HEK293 (cell line): ENCODE measurements at regions not wholly inside any gene's neighbourhood (a gene's known extent, or its start where the extent isn't known, plus 50 kb on each side); places are given as distances from the start of the nearest gene placed in this dataset.

Experiments used
- CTCF ChIA-PET: fragments of 350-600 bp; formaldehyde crosslinking; extraction: SDS; loops from one replicate; lab custom pipeline; 2021; ENCODE audit warnings: antibody characterized with exemption; lab: Yijun Ruan, JAX
- POLR2A ChIA-PET: fragments of 300-600 bp; formaldehyde crosslinking; extraction: SDS; loops from one replicate; lab custom pipeline; 2020; ENCODE audit warnings: antibody characterized with exemption, inconsistent platforms; lab: Yijun Ruan, JAX
- H3K27ac ChIP-seq: fragments of 200-500 bp; sonication (Bioruptor generic); 2 replicates; pipeline ENCODE4 v1.5.1; 2014; ENCODE audit warnings: low read depth, low read length, control low read depth, inconsistent platforms; ENCODE audit errors: extremely low read depth
- H3K36me3 ChIP-seq, 2 experiments: fragments of 200-500 bp in 1 of 2; sonication (Bioruptor generic) in 1 of 2; 1 replicate in 1 of 2; 2 replicates in 1 of 2; pipeline ENCODE4 v1.5.1; 2014 to 2017; ENCODE audit warnings: inconsistent platforms in 2 of 2, low read length in 2 of 2; ENCODE audit not compliant: control insufficient read depth in 2 of 2, insufficient read depth in 1 of 2
- H3K4me1 ChIP-seq: fragments of 200-500 bp; sonication (Bioruptor generic); 2 replicates; pipeline ENCODE4 v1.5.1; 2014; ENCODE audit warnings: mild to moderate bottlenecking, low read length, inconsistent platforms; ENCODE audit not compliant: control insufficient read depth, insufficient read depth
- H3K4me3 ChIP-seq: 2 replicates; pipeline ENCODE4 v1.5.1; 2011; ENCODE audit warnings: low read depth, mild to moderate bottlenecking, control low read depth, low read length, moderate library complexity
- H3K9me3 ChIP-seq: fragments of 200-500 bp; sonication (Bioruptor generic); 2 replicates; pipeline ENCODE4 v1.5.1; 2014; ENCODE audit warnings: low read depth, low read length, inconsistent platforms; ENCODE audit not compliant: control insufficient read depth, insufficient read depth
- BCL11B ChIP-seq: fragments of 450-650 bp; formaldehyde crosslinking; IDR thresholded peaks from 2 replicates; pipeline ENCODE4 v1.5.1; 2016; ENCODE audit warnings: low read depth, missing biosample characterization, missing genetic modification characterization
- GLI2 ChIP-seq: fragments of 450-650 bp; formaldehyde crosslinking; IDR thresholded peaks from 2 replicates; pipeline ENCODE4; 2017; ENCODE audit warnings: missing biosample characterization, missing genetic modification characterization, low read depth, borderline replicate concordance
- GLIS1 ChIP-seq: fragments of 450-650 bp; formaldehyde crosslinking; IDR thresholded peaks from 2 replicates; pipeline ENCODE4 v1.5.1; 2016; ENCODE audit warnings: missing biosample characterization, missing genetic modification characterization
- KLF16 ChIP-seq: fragments of 450-650 bp; formaldehyde crosslinking; IDR thresholded peaks from 2 replicates; pipeline ENCODE4 v1.5.1; 2017; ENCODE audit warnings: missing biosample characterization, missing genetic modification characterization
- PRDM1 ChIP-seq: fragments of 450-650 bp; formaldehyde crosslinking; IDR thresholded peaks from 2 replicates; pipeline ENCODE4; 2016; ENCODE audit warnings: missing biosample characterization, missing genetic modification characterization
- WT1 ChIP-seq: fragments of 450-650 bp; formaldehyde crosslinking; IDR thresholded peaks from 2 replicates; pipeline ENCODE4 v1.5.1; 2016; ENCODE audit warnings: missing biosample characterization, missing genetic modification characterization
- ZBTB21 ChIP-seq: fragments of 450-650 bp; formaldehyde crosslinking; IDR thresholded peaks from 2 replicates; pipeline ENCODE4 v1.5.1; 2017; ENCODE audit warnings: missing biosample characterization, missing genetic modification characterization
- ZNF133 ChIP-seq: fragments of 450-650 bp; formaldehyde crosslinking; IDR thresholded peaks from 2 replicates; pipeline ENCODE4 v1.5.1; 2016; ENCODE audit warnings: missing biosample characterization, missing genetic modification characterization
- ZNF221 ChIP-seq: fragments of 450-650 bp; formaldehyde crosslinking; IDR thresholded peaks from 2 replicates; pipeline ENCODE4 v1.5.1; 2017; ENCODE audit warnings: missing biosample characterization, missing genetic modification characterization, borderline replicate concordance
- ZNF292 ChIP-seq: fragments of 450-650 bp; formaldehyde crosslinking; IDR thresholded peaks from 2 replicates; pipeline ENCODE4 v1.5.1; 2016; ENCODE audit warnings: low read depth, missing biosample characterization, missing genetic modification characterization, borderline replicate concordance
- ZNF302 ChIP-seq: fragments of 450-650 bp; formaldehyde crosslinking; IDR thresholded peaks from 2 replicates; pipeline ENCODE4 v1.5.1; 2016; ENCODE audit warnings: missing biosample characterization, missing genetic modification characterization, low read depth
- ZNF335 ChIP-seq: fragments of 450-650 bp; formaldehyde crosslinking; conservative IDR thresholded peaks from 2 replicates; pipeline ENCODE4 v1.5.1; 2016; ENCODE audit warnings: missing biosample characterization, missing genetic modification characterization
- ZNF350 ChIP-seq: fragments of 450-650 bp; formaldehyde crosslinking; IDR thresholded peaks from 2 replicates; pipeline ENCODE4 v1.5.0; 2017; ENCODE audit warnings: missing biosample characterization, mild to moderate bottlenecking, missing genetic modification characterization
- ZNF433 ChIP-seq: fragments of 450-650 bp; formaldehyde crosslinking; IDR thresholded peaks from 2 replicates; pipeline ENCODE4 v1.5.1; 2016; ENCODE audit warnings: missing biosample characterization, missing genetic modification characterization, low read depth
- ZNF76 ChIP-seq: fragments of 450-650 bp; formaldehyde crosslinking; IDR thresholded peaks from 2 replicates; pipeline ENCODE4; 2016; ENCODE audit warnings: low read depth, missing biosample characterization, missing genetic modification characterization, borderline replicate concordance
- ZNF792 ChIP-seq: fragments of 450-650 bp; formaldehyde crosslinking; IDR thresholded peaks from 2 replicates; pipeline ENCODE4 v1.5.1; 2016; ENCODE audit warnings: missing biosample characterization, missing genetic modification characterization
- TF ChIP-seq, protein P1 (sequence below): fragments of 450-650 bp; formaldehyde crosslinking; IDR thresholded peaks from 2 replicates; pipeline ENCODE4 v1.5.1; 2016; ENCODE audit warnings: missing biosample characterization, missing genetic modification characterization
- TF ChIP-seq, protein P2 (sequence below): fragments of 450-650 bp; formaldehyde crosslinking; IDR thresholded peaks from 2 replicates; pipeline ENCODE4 v1.5.1; 2016; ENCODE audit warnings: missing biosample characterization, missing genetic modification characterization
- TF ChIP-seq, protein P3 (sequence below): fragments of 450-650 bp; formaldehyde crosslinking; IDR thresholded peaks from 2 replicates; pipeline ENCODE4 v1.5.1; 2016; ENCODE audit warnings: missing biosample characterization, missing genetic modification characterization
- TF ChIP-seq, protein P4 (sequence below): fragments of 450-650 bp; formaldehyde crosslinking; optimal IDR thresholded peaks from 2 replicates; pipeline ENCODE3; 2016; ENCODE audit warnings: missing biosample characterization, mild to moderate bottlenecking, missing genetic modification characterization
- TF ChIP-seq, protein P5 (sequence below): fragments of 450-650 bp; formaldehyde crosslinking; IDR thresholded peaks from 2 replicates; pipeline ENCODE4 v1.5.1; 2016; ENCODE audit warnings: missing biosample characterization, missing genetic modification characterization
- TF ChIP-seq, protein P6 (sequence below): fragments of 450-650 bp; formaldehyde crosslinking; IDR thresholded peaks from 2 replicates; pipeline ENCODE4 v1.5.1; 2016; ENCODE audit warnings: missing biosample characterization, missing genetic modification characterization

DNA sequence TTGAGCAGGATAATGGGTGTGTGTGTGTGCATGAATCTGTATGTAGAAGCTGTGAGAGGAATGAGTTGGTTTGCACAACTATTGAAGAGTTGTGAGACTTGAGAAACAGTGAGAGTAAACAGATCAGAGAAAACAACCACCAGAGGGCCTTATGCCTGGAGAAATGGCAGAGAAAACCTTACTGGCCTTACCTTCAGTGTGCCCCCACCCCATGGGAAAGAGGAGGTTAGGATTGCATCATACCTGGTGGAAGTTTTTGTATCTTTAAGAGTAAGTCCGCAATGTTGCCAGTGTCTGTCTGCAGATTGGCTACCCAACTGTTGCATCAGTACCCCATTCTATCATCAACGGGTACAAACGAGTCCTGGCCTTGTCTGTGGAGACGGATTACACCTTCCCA lies 1909.4 kb upstream of the WWC1 start (continued):
- TF ChIP-seq, protein P1, sequence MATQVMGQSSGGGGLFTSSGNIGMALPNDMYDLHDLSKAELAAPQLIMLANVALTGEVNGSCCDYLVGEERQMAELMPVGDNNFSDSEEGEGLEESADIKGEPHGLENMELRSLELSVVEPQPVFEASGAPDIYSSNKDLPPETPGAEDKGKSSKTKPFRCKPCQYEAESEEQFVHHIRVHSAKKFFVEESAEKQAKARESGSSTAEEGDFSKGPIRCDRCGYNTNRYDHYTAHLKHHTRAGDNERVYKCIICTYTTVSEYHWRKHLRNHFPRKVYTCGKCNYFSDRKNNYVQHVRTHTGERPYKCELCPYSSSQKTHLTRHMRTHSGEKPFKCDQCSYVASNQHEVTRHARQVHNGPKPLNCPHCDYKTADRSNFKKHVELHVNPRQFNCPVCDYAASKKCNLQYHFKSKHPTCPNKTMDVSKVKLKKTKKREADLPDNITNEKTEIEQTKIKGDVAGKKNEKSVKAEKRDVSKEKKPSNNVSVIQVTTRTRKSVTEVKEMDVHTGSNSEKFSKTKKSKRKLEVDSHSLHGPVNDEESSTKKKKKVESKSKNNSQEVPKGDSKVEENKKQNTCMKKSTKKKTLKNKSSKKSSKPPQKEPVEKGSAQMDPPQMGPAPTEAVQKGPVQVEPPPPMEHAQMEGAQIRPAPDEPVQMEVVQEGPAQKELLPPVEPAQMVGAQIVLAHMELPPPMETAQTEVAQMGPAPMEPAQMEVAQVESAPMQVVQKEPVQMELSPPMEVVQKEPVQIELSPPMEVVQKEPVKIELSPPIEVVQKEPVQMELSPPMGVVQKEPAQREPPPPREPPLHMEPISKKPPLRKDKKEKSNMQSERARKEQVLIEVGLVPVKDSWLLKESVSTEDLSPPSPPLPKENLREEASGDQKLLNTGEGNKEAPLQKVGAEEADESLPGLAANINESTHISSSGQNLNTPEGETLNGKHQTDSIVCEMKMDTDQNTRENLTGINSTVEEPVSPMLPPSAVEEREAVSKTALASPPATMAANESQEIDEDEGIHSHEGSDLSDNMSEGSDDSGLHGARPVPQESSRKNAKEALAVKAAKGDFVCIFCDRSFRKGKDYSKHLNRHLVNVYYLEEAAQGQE (tag by site-specific recombination): no peak
- TF ChIP-seq, protein P2, sequence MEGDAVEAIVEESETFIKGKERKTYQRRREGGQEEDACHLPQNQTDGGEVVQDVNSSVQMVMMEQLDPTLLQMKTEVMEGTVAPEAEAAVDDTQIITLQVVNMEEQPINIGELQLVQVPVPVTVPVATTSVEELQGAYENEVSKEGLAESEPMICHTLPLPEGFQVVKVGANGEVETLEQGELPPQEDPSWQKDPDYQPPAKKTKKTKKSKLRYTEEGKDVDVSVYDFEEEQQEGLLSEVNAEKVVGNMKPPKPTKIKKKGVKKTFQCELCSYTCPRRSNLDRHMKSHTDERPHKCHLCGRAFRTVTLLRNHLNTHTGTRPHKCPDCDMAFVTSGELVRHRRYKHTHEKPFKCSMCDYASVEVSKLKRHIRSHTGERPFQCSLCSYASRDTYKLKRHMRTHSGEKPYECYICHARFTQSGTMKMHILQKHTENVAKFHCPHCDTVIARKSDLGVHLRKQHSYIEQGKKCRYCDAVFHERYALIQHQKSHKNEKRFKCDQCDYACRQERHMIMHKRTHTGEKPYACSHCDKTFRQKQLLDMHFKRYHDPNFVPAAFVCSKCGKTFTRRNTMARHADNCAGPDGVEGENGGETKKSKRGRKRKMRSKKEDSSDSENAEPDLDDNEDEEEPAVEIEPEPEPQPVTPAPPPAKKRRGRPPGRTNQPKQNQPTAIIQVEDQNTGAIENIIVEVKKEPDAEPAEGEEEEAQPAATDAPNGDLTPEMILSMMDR (tag by site-specific recombination): no peak
- TF ChIP-seq GLI2 (tag by site-specific recombination): no peak
- TF ChIP-seq ZNF76 (tag by site-specific recombination): no peak
- no peak for TF ChIP-seq WT1 (tag by site-specific recombination)
- no peak for TF ChIP-seq KLF16 (tag by site-specific recombination)
- TF ChIP-seq, protein P3, sequence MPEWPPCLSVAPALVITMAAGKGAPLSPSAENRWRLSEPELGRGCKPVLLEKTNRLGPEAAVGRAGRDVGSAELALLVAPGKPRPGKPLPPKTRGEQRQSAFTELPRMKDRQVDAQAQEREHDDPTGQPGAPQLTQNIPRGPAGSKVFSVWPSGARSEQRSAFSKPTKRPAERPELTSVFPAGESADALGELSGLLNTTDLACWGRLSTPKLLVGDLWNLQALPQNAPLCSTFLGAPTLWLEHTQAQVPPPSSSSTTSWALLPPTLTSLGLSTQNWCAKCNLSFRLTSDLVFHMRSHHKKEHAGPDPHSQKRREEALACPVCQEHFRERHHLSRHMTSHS: no peak
- TF ChIP-seq ZNF792 (tag by site-specific recombination): no peak
- no peak for TF ChIP-seq ZBTB21 (tag by site-specific recombination)
- TF ChIP-seq, protein P4, sequence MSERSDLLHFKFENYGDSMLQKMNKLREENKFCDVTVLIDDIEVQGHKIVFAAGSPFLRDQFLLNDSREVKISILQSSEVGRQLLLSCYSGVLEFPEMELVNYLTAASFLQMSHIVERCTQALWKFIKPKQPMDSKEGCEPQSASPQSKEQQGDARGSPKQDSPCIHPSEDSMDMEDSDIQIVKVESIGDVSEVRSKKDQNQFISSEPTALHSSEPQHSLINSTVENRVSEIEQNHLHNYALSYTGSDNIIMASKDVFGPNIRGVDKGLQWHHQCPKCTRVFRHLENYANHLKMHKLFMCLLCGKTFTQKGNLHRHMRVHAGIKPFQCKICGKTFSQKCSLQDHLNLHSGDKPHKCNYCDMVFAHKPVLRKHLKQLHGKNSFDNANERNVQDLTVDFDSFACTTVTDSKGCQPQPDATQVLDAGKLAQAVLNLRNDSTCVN (tag by site-specific recombination): no peak
- TF ChIP-seq, all 188 proteins: peak for 0

DNA sequence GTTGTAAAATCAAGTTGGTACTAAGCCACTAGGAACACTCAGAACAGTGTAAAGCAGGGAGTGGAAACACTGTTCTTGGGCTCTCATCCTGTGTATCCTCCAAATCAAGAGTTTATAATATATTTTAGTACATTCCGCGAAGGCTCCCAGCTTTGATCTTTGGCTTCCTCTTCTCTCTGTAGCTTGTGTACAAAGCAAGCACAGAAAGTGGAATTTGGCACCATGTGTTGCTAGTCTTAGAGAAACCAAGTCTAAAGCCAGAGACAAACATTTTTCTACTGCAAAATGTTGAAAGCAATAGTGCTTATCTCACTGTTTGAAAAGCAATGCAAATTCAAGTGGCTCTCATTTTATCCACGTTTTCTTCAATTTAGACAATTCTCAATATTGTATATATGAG lies 1893.3 kb upstream of the WWC1 start:
- ChIA-PET CTCF (no interaction called here), POLR2A (no interaction called here)
- TF ChIP-seq, protein P5, sequence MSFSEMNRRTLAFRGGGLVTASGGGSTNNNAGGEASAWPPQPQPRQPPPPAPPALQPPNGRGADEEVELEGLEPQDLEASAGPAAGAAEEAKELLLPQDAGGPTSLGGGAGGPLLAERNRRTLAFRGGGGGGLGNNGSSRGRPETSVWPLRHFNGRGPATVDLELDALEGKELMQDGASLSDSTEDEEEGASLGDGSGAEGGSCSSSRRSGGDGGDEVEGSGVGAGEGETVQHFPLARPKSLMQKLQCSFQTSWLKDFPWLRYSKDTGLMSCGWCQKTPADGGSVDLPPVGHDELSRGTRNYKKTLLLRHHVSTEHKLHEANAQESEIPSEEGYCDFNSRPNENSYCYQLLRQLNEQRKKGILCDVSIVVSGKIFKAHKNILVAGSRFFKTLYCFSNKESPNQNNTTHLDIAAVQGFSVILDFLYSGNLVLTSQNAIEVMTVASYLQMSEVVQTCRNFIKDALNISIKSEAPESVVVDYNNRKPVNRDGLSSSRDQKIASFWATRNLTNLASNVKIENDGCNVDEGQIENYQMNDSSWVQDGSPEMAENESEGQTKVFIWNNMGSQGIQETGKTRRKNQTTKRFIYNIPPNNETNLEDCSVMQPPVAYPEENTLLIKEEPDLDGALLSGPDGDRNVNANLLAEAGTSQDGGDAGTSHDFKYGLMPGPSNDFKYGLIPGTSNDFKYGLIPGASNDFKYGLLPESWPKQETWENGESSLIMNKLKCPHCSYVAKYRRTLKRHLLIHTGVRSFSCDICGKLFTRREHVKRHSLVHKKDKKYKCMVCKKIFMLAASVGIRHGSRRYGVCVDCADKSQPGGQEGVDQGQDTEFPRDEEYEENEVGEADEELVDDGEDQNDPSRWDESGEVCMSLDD (tag by site-specific recombination): no peak
- Histone ChIP-seq H3K9me3 (no peaks in the 10 kb centered on the region), H3K4me1 (no peaks in the 10 kb centered on the region), H3K36me3 (no peaks in the 10 kb centered on the region), H3K4me3 (no peak overlapping the region), H3K27ac (no peak overlapping the region)

DNA sequence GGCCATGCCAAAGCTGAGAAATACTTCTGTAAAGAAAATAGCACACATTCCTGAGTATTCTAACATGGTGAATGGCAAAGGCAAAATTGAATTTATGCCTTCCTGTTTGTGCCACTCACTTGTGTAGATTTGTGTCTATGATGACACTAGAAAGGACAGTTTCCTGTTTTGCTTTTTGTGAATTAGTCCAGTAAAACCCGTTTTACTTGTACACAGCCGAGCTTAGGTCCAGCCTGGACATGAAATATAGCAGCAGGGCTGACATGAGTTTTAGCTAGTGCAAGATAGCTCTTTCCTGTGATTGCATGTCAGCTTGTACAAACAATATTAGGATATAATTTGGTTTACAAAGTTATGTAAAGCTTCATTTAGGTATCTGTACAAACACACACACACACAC lies 1891.7 kb upstream of the WWC1 start:
- H3K27ac ChIP-seq: no peak overlapping the region
- ChIA-PET CTCF (no interaction called here), POLR2A (no interaction called here)
- no peaks in the 10 kb centered on the region for H3K36me3 ChIP-seq
- H3K4me3 ChIP-seq: no peak overlapping the region
- no peaks in the 10 kb centered on the region for H3K4me1 ChIP-seq
- no peaks in the 10 kb centered on the region for H3K9me3 ChIP-seq
- TF ChIP-seq ZNF133: no peak
- TF ChIP-seq ZNF335 (tag by site-specific recombination): no peak
- no peak for TF ChIP-seq ZNF221 (tag by site-specific recombination)
- no peak for TF ChIP-seq ZNF350 (tag by site-specific recombination)
- no peak for TF ChIP-seq GLIS1 (tag by site-specific recombination)
- no peak for TF ChIP-seq ZNF302 (tag by site-specific recombination)
- TF ChIP-seq, protein P6, sequence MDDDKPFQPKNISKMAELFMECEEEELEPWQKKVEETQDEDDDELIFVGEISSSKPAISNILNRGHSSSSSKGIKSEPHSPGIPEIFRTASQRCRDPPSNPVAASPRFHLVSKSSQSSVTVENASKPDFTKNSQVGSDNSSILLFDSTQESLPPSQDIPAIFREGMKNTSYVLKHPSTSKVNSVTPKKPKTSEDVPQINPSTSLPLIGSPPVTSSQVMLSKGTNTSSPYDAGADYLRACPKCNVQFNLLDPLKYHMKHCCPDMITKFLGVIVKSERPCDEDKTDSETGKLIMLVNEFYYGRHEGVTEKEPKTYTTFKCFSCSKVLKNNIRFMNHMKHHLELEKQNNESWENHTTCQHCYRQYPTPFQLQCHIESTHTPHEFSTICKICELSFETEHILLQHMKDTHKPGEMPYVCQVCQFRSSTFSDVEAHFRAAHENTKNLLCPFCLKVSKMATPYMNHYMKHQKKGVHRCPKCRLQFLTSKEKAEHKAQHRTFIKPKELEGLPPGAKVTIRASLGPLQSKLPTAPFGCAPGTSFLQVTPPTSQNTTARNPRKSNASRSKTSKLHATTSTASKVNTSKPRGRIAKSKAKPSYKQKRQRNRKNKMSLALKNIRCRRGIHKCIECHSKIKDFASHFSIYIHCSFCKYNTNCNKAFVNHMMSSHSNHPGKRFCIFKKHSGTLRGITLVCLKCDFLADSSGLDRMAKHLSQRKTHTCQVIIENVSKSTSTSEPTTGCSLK (tag by site-specific recombination): no peak
- TF ChIP-seq BCL11B (tag by site-specific recombination): no peak
- TF ChIP-seq ZNF292 (tag by site-specific recombination): no peak
- no peak for TF ChIP-seq PRDM1 (tag by site-specific recombination)
- no peak for TF ChIP-seq ZNF433 (tag by site-specific recombination)
